Sigmoid colon (tissue), 6 donors: ENCODE measurements at regions not wholly inside any gene's neighbourhood (a gene's known extent, or its start where the extent isn't known, plus 50 kb on each side); places are given as distances from the start of the nearest gene placed in this dataset.

ENCODE experiments used
- DNase-seq: peaks from one replicate; pipeline ENCODE4 v3.0.0-alpha.2; 2019
- H3K27ac ChIP-seq, 4 donors: fragments of 200-600 bp; sonication (generic); one replicate each; pipeline ENCODE4 v1.5.1; 2016 to 2019; ENCODE audit warnings: mild to moderate bottlenecking in 1 of 4
- H3K27me3 ChIP-seq, 3 donors: fragments of 200-600 bp; sonication (generic); one replicate each; pipeline ENCODE4 v1.5.1; 2019; ENCODE audit warnings: mild to moderate bottlenecking in 1 of 3
- H3K36me3 ChIP-seq, 4 donors: fragments of 200-600 bp; sonication (generic); one replicate each; pipeline ENCODE4 v1.5.1; 2016 to 2019
- H3K4me1 ChIP-seq, 4 donors: fragments of 200-600 bp; sonication (generic); one replicate each; pipeline ENCODE4 v1.5.1; 2017 to 2019
- H3K4me3 ChIP-seq, 4 donors: fragments of 200-600 bp; sonication (generic); one replicate each; pipeline ENCODE4 v1.5.1; 2017 to 2019; ENCODE audit warnings: mild to moderate bottlenecking in 2 of 4, moderate library complexity in 1 of 4
- H3K9me3 ChIP-seq, 4 donors: fragments of 200-600 bp in 3 of 4; sonication (generic) in 3 of 4; one replicate each; pipeline versions ENCODE4 v1.5.1 to v1.6.1; 2013 to 2019
- CTCF ChIP-seq, 4 experiments: fragments of 450-650 bp in 3 of 4; fragments of 200-600 bp in 1 of 4; IDR thresholded peaks; one replicate each; pipeline ENCODE4 v1.5.1; 2016 to 2019; ENCODE audit warnings: antibody characterized with exemption in 4 of 4, mild to moderate bottlenecking in 3 of 4, moderate library complexity in 2 of 4
- EP300 ChIP-seq, 4 donors: sonication (generic); formaldehyde crosslinking; IDR thresholded peaks; one replicate each; pipeline ENCODE4 v1.6.1; 2017; ENCODE audit warnings: antibody characterized with exemption in 4 of 4
- POLR2A ChIP-seq, 2 donors: fragments of 450-650 bp; IDR thresholded peaks; one replicate each; pipeline ENCODE4 v1.6.1; 2016; ENCODE audit warnings: antibody characterized with exemption in 2 of 2, mild to moderate bottlenecking in 2 of 2, moderate library complexity in 2 of 2
- POLR2AphosphoS5 ChIP-seq, 4 donors: sonication (generic); formaldehyde crosslinking; IDR thresholded peaks; one replicate each; pipeline ENCODE4 v1.6.1; 2017; ENCODE audit warnings: antibody characterized with exemption in 4 of 4
- WGBS, 2 donors: extraction: QIAGEN DNeasy Blood & Tissue Kit; methylation state at CpG; one replicate each; pipeline ENCODE4 v1.1.7; 2013; 5-methylcytosine and 5-hydroxymethylcytosine counted together
- intact Hi-C: fragments of 100-400 bp; cut with DNase I; formaldehyde crosslinking; loops from one replicate; pipeline ENCODE4 v1.15.1; 2023
- donor health status: healthy with polysubstance abuse.
- donor health status: healthy.

- intact Hi-C loops: no loop called here
- WGBS, 2 donors: 76 to 84% methylated on average over 3 of the region's 3 CpGs
These were observed 197.7 kb downstream of the TENT4A start for GRCh38 chr5:6910950-6911349.

DNA sequence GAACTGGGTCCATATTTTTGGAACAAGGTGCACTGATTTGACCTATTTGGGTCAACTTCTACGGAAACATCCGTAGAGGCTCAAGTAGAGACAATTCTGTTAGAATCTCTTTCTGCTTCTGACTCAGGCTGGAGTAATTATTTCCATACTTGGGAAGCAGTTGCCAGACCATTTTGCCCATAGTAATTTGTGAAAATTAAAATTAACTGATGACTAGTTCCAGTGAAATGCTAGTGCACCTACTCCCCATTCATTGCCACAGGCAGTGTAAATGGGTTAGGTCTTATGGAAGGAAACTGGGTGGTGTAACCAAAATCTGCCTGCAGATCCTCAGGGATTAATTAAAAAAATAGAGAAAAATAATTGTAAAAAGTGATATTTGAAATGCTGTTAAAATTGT lies 201.1 kb downstream of the TENT4A start:
- Histone ChIP-seq H3K36me3 (no peaks in the 10 kb centered on the region), H3K9me3 (no peaks in the 10 kb centered on the region), H3K27me3 (no peaks in the 10 kb centered on the region), H3K4me1 (peaks cover 0 to 50% (median 22%) of the 10 kb centered on the region in 4 donors), H3K4me3 (no peak overlapping the region), H3K27ac (peak overlapping the region in 1 of 4 donors; percentile 76)
- no peak for DNase-seq
- WGBS, 2 donors: 96 to 97% methylated on average over 2 of the region's 2 CpGs
- TF ChIP-seq POLR2AphosphoS5 (IDR thresholded peaks at IDR 0.05): no peak
- TF ChIP-seq CTCF (IDR thresholded peaks at IDR 0.05): no peak
- no peak for TF ChIP-seq POLR2A (IDR thresholded peaks at IDR 0.05)
- TF ChIP-seq EP300 (IDR thresholded peaks at IDR 0.05): no peak
- intact Hi-C loops: no loop called here

More at GRCh38 chr5:6910950-6911349, 197.7 kb downstream of the TENT4A start:
- peaks cover 0 to 52% (median 22%) of the 10 kb centered on the region in 4 donors for H3K4me1 ChIP-seq
- DNase-seq: no peak
- H3K27me3 ChIP-seq: no peaks in the 10 kb centered on the region
- no peaks in the 10 kb centered on the region for H3K9me3 ChIP-seq
- no peak for TF ChIP-seq POLR2AphosphoS5 (IDR thresholded peaks at IDR 0.05)
- no peak for TF ChIP-seq CTCF (IDR thresholded peaks at IDR 0.05)
- TF ChIP-seq POLR2A (IDR thresholded peaks at IDR 0.05): no peak
- no peak for TF ChIP-seq EP300 (IDR thresholded peaks at IDR 0.05)
- no peak overlapping the region for H3K4me3 ChIP-seq
- H3K36me3 ChIP-seq: no peaks in the 10 kb centered on the region
- peak overlapping the region in 3 of 4 donors; percentile 66 to 76 (median 68) for H3K27ac ChIP-seq

DNA sequence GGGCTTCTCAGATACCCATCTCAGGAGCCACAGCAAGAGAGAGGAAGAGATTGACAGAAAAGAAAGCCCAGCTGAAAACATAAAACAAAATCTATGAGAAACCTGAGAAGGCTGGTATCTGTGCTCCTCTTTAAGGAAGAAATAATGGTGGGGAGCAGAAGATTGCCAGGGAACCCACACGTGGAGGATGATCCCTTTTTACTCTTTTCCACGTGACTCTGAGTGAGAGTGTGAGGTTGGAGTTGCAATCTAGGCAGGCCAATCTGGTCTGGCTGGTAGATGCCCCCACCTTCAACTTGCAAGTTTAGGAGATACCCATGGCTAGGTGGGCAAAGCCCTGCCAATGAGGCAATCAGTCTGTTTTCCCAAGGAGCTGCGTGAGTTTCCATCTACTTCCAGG lies 202.3 kb downstream of the TENT4A start:
- Histone ChIP-seq H3K36me3 (no peaks in the 10 kb centered on the region), H3K27ac (no peak overlapping the region), H3K27me3 (no peaks in the 10 kb centered on the region), H3K9me3 (no peaks in the 10 kb centered on the region), H3K4me3 (no peak overlapping the region), H3K4me1 (peaks cover 0 to 49% (median 24%) of the 10 kb centered on the region in 4 donors)
- intact Hi-C loops: no loop called here
- DNase-seq: no peak
- no peak for TF ChIP-seq POLR2A (IDR thresholded peaks at IDR 0.05)
- 83% methylated on average over 3 of the region's 3 CpGs for WGBS, 2 donors

DNA sequence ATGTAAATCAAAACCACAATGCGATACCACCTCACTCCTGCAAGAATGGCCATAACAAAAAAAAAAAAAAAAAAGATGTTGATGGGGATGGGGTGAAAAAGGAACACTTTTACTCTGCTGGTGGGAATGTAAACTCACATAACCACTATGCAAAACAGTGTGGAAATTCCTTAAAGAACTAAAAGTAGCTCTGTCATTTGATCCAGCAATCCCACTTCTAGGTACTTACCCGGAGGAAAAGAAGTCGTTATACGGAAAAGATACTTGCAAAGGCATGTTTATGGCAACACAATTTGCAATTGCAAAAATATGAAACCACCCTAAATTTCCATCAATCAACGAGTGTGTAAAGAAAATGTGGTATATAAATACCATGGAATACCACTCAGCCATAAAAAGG lies 205.0 kb downstream of the TENT4A start:
- Histone ChIP-seq H3K4me1 (peaks cover 0 to 28% (median 12%) of the 10 kb centered on the region in 4 donors), H3K9me3 (no peaks in the 10 kb centered on the region), H3K27ac (peak overlapping the region in 2 of 4 donors; percentile 9 to 77), H3K4me3 (no peak overlapping the region), H3K36me3 (no peaks in the 10 kb centered on the region), H3K27me3 (no peaks in the 10 kb centered on the region)
- DNase-seq: no peak
- intact Hi-C loops: no loop called here
- WGBS, 2 donors: 88 to 91% methylated on average over 5 of the region's 5 CpGs
- TF ChIP-seq EP300 (IDR thresholded peaks at IDR 0.05) (no peak), CTCF (IDR thresholded peaks at IDR 0.05) (no peak), POLR2AphosphoS5 (IDR thresholded peaks at IDR 0.05) (no peak), POLR2A (IDR thresholded peaks at IDR 0.05) (no peak)

DNA sequence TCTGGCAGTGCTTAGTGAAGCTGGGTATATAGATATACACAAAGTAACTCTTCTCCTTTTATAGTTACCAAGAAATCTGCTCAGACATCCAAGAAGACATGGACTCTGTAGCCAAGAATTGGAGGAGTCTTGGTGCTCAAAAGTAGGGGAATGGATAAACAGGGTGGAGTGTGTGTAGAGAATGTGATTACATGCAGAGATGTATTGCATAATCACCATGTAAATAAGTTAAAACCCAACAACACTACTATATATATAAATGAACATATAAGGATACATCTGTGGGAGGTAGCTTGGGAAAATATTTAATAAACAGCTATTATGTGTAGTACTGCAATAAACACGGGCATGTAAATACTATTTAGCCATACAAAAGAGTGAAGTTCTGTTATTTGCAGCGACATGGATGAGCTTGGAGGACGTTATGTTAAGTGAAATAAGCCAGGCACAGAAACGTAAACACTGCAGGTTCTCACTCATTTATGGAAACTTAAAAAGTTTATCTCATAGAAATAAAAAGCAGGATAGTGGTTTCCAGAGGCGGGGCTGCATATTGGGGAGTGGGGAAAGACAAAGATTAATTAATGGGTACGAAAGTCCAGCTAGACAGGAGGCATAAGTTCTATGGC lies 207.5 kb downstream of the TENT4A start:
- no peak for DNase-seq
- H3K27ac ChIP-seq: peak overlapping the region in 3 of 4 donors; percentile 59 to 77 (median 70)
- H3K4me1 ChIP-seq: peaks cover 0 to 18% (median 9%) of the 10 kb centered on the region in 4 donors
- no peak overlapping the region for H3K4me3 ChIP-seq
- no peaks in the 10 kb centered on the region for H3K9me3 ChIP-seq
- peak in 1 of 4 donors; percentile 38 for TF ChIP-seq EP300 (IDR thresholded peaks at IDR 0.05)
- TF ChIP-seq POLR2A (IDR thresholded peaks at IDR 0.05): no peak
- TF ChIP-seq CTCF (IDR thresholded peaks at IDR 0.05): no peak
- TF ChIP-seq POLR2AphosphoS5 (IDR thresholded peaks at IDR 0.05): peak; percentile 24 to 59 (median 40)
- no peaks in the 10 kb centered on the region for H3K36me3 ChIP-seq
- H3K27me3 ChIP-seq: no peaks in the 10 kb centered on the region
- intact Hi-C loops: no loop called here
- WGBS, 2 donors: 50 to 58% methylated on average over 6 of the region's 6 CpGs
